MM.1S (cell line): ENCODE measurements at regions not wholly inside any gene's neighbourhood (a gene's known extent, or its start where the extent isn't known, plus 50 kb on each side); places are given as distances from the start of the nearest gene placed in this dataset.

Experiments used
- DNase-seq: peaks from one replicate; pipeline ENCODE4 v3.0.0-alpha.2; 2015
- H2AFZ ChIP-seq: fragments of 300-600 bp; sonication (generic); 2 replicates; pipeline ENCODE4 v1.6.0; 2016; ENCODE audit warnings: antibody characterized with exemption, low read length
- H3F3A ChIP-seq: fragments of 300-600 bp; sonication (generic); 2 replicates; pipeline ENCODE4 v1.6.1; 2016; ENCODE audit warnings: mild to moderate bottlenecking, antibody characterized with exemption, low read length, moderate library complexity, mixed read lengths; ENCODE audit not compliant: insufficient read depth
- H3K27ac ChIP-seq: fragments of 300-600 bp; sonication (generic); 2 replicates; pipeline ENCODE4 v1.5.1; 2016; ENCODE audit warnings: mild to moderate bottlenecking, low read length
- H3K27me3 ChIP-seq: fragments of 300-600 bp; sonication (generic); replicated peaks from 2 replicates; pipeline ENCODE4 v1.6.0; 2016; ENCODE audit warnings: low read length; ENCODE audit not compliant: insufficient read depth
- H3K36me3 ChIP-seq: fragments of 300-600 bp; sonication (generic); replicated peaks from 2 replicates; pipeline ENCODE4 v1.6.1; 2016; ENCODE audit warnings: mild to moderate bottlenecking, low read length, mixed read lengths; ENCODE audit not compliant: insufficient read depth
- H3K4me1 ChIP-seq: fragments of 300-600 bp; sonication (generic); 2 replicates; pipeline ENCODE4 v1.6.1; 2016; ENCODE audit warnings: low read length, mixed read lengths
- H3K4me2 ChIP-seq: fragments of 300-600 bp; sonication (generic); 2 replicates; pipeline ENCODE4 v1.6.0; 2016; ENCODE audit warnings: low read depth, low read length
- H3K4me3 ChIP-seq: fragments of 300-600 bp; sonication (generic); 2 replicates; pipeline ENCODE4 v1.5.1; 2016; ENCODE audit warnings: low read length, mixed read lengths
- H3K79me2 ChIP-seq: fragments of 300-600 bp; sonication (generic); 2 replicates; pipeline ENCODE4 v1.6.1; 2016; ENCODE audit warnings: mixed run types, low read length, mixed read lengths
- H3K9ac ChIP-seq: fragments of 300-600 bp; sonication (generic); 2 replicates; pipeline ENCODE4 v1.6.1; 2016; ENCODE audit warnings: low read length, mixed read lengths
- H3K9me2 ChIP-seq: fragments of 300-600 bp; sonication (generic); replicated peaks from 2 replicates; pipeline ENCODE4 v1.6.1; 2016; ENCODE audit warnings: mild to moderate bottlenecking, low read length, mixed read lengths; ENCODE audit not compliant: insufficient read depth
- H3K9me3 ChIP-seq: fragments of 300-600 bp; sonication (generic); replicated peaks from 2 replicates; pipeline ENCODE4 v1.6.1; 2016; ENCODE audit warnings: mild to moderate bottlenecking, low read length, mixed read lengths; ENCODE audit not compliant: insufficient read depth
- H4K20me1 ChIP-seq: fragments of 300-600 bp; sonication (generic); 2 replicates; pipeline ENCODE4 v1.6.1; 2016; ENCODE audit warnings: mild to moderate bottlenecking, low read length, moderate library complexity, mixed read lengths; ENCODE audit not compliant: insufficient read depth
- CTCF ChIP-seq: fragments of 300-600 bp; sonication (generic); IDR thresholded peaks from 2 replicates; pipeline ENCODE4 v1.5.1; 2016; ENCODE audit warnings: antibody characterized with exemption, low read length, mixed read lengths
- EZH2 ChIP-seq: fragments of 300-600 bp; sonication (generic); optimal IDR thresholded peaks from 2 replicates; pipeline ENCODE3; 2017; ENCODE audit warnings: low read depth, mild to moderate bottlenecking, antibody characterized with exemption, low read length, mixed read lengths
- EZH2phosphoT487 ChIP-seq: fragments of 300-600 bp; sonication (generic); IDR thresholded peaks from 2 replicates; pipeline ENCODE4 v1.6.1; 2018; ENCODE audit warnings: antibody characterized with exemption, low read length

- Histone ChIP-seq H3K9me3 (no peaks in the 10 kb centered on the region), H3K36me3 (no peaks in the 10 kb centered on the region), H4K20me1 (no peaks in the 10 kb centered on the region), H3K4me3 (no peak overlapping the region), H3F3A (no peaks in the 10 kb centered on the region), H3K4me1 (no peaks in the 10 kb centered on the region), H3K27me3 (no peaks in the 10 kb centered on the region), H3K9ac (no peak overlapping the region), H2AFZ (no peak overlapping the region), H3K9me2 (no peaks in the 10 kb centered on the region), H3K79me2 (no peaks in the 10 kb centered on the region), H3K4me2 (no peak overlapping the region), H3K27ac (no peak overlapping the region)
- DNase-seq, result no peak
- no peak for TF ChIP-seq EZH2
- TF ChIP-seq CTCF, result no peak
- TF ChIP-seq EZH2phosphoT487, result no peak
Measured at GRCh38 chr10:123424537-123424936, 241.6 kb upstream of the GPR26 start.

DNA sequence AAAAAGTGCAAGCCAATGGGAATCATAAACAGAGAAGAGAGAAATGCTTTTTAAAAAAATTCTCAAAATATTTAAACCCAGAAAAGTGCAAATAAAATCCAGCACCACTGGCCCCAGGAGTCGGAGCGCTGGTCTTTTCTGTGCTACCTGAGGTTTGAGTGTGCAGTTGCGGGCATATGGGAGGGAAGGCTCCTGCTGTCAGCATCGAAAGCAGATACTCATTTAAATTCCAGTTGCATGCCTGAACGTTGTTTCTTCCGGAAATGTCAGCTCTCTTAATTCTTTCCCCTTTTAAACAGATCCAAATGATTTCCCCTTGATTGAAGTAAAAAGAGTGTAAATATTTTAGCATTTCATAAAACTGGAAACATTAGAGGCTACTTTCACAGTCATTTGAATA lies 240.5 kb upstream of the GPR26 start:
- H3K9me3 ChIP-seq, result no peaks in the 10 kb centered on the region
- H2AFZ ChIP-seq, result no peak overlapping the region
- no peaks in the 10 kb centered on the region for H3K36me3 ChIP-seq
- no peak overlapping the region for H3K9ac ChIP-seq
- H3K27me3 ChIP-seq, result no peaks in the 10 kb centered on the region
- TF ChIP-seq EZH2phosphoT487, result no peak
- no peak for TF ChIP-seq CTCF
- no peak for TF ChIP-seq EZH2
- H3K4me1 ChIP-seq, result no peaks in the 10 kb centered on the region
- no peak for DNase-seq
- no peaks in the 10 kb centered on the region for H3K9me2 ChIP-seq
- no peak overlapping the region for H3K27ac ChIP-seq
- H3K4me2 ChIP-seq, result no peak overlapping the region
- no peaks in the 10 kb centered on the region for H3F3A ChIP-seq
- no peak overlapping the region for H3K4me3 ChIP-seq
- no peaks in the 10 kb centered on the region for H4K20me1 ChIP-seq
- H3K79me2 ChIP-seq, result no peaks in the 10 kb centered on the region

- H3K79me2 ChIP-seq, result no peaks in the 10 kb centered on the region
- H3K27ac ChIP-seq, result no peak overlapping the region
- H3K9me3 ChIP-seq, result no peaks in the 10 kb centered on the region
- no peaks in the 10 kb centered on the region for H4K20me1 ChIP-seq
- TF ChIP-seq EZH2 (no peak), CTCF (no peak)
- H3K27me3 ChIP-seq, result no peaks in the 10 kb centered on the region
- H3K9ac ChIP-seq, result no peak overlapping the region
- H3K4me1 ChIP-seq, result no peaks in the 10 kb centered on the region
- no peak for DNase-seq
- no peak overlapping the region for H3K4me3 ChIP-seq
- no peaks in the 10 kb centered on the region for H3K9me2 ChIP-seq
- no peaks in the 10 kb centered on the region for H3K36me3 ChIP-seq
- H3F3A ChIP-seq, result no peaks in the 10 kb centered on the region
- no peak overlapping the region for H2AFZ ChIP-seq
- no peak overlapping the region for H3K4me2 ChIP-seq
Measured at GRCh38 chr10:123427165-123427786, 238.9 kb upstream of the GPR26 start.
